Lower lobe of right lung (tissue), 2 donors: ENCODE measurements at regions not wholly inside any gene's neighbourhood (a gene's known extent, or its start where the extent isn't known, plus 50 kb on each side); places are given as distances from the start of the nearest gene placed in this dataset.
A peak's percentile ranks its signal among the peaks of the same experiment; 100 is the strongest.

Experiments
- ATAC-seq, 2 donors: fragments of 200-7000 bp; cut with Tn5 transposase; one replicate each; pipeline ENCODE4 v1.9.1; 2020 to 2022; ENCODE audit warnings: mild to moderate bottlenecking in 2 of 2, moderate library complexity in 2 of 2
- DNase-seq: peaks from one replicate; pipeline ENCODE4 v3.0.0-alpha.2; 2020
- H3K27ac ChIP-seq: fragments of 200-600 bp; one replicate; pipeline ENCODE4 v1.8.0; 2022
- H3K27me3 ChIP-seq: fragments of 200-600 bp; one replicate; pipeline ENCODE4 v1.8.0; 2022; ENCODE audit warnings: low read depth
- H3K36me3 ChIP-seq: fragments of 200-600 bp; one replicate; pipeline ENCODE4 v1.8.0; 2022; ENCODE audit warnings: mild to moderate bottlenecking
- H3K4me1 ChIP-seq: fragments of 200-600 bp; one replicate; pipeline ENCODE4 v1.8.0; 2022
- H3K4me3 ChIP-seq: fragments of 200-600 bp; one replicate; pipeline ENCODE4 v1.8.0; 2022; ENCODE audit warnings: mild to moderate bottlenecking
- H3K9me3 ChIP-seq: fragments of 200-600 bp; one replicate; pipeline ENCODE4 v1.8.0; 2022
- CTCF ChIP-seq: fragments of 200-600 bp; IDR thresholded peaks from one replicate; pipeline ENCODE4 v1.8.0; 2022; ENCODE audit warnings: antibody characterized with exemption, mild to moderate bottlenecking
- intact Hi-C: fragments of 100-400 bp; cut with DNase I; formaldehyde crosslinking; loops from one replicate; pipeline ENCODE4 v1.11.0; 2022
- donor health status: DM: no; HTN: yes; CAD: no; lungs with severe emphysema.

- no peak for TF ChIP-seq CTCF
- Histone ChIP-seq H3K4me1 (no peaks in the 10 kb centered on the region), H3K27ac (no peak overlapping the region), H3K36me3 (no peaks in the 10 kb centered on the region), H3K4me3 (no peak overlapping the region), H3K9me3 (no peaks in the 10 kb centered on the region), H3K27me3 (no peaks in the 10 kb centered on the region)
- intact Hi-C loops, result no loop called here
- DNase-seq (no peak), ATAC-seq (no peak)
Measured at GRCh38 chr3:36166477-36166876, 213.8 kb upstream of the STAC start.

- intact Hi-C loops, result no loop called here
- Histone ChIP-seq H3K4me3 (no peak overlapping the region), H3K4me1 (no peaks in the 10 kb centered on the region), H3K9me3 (no peaks in the 10 kb centered on the region), H3K27ac (no peak overlapping the region), H3K27me3 (no peaks in the 10 kb centered on the region), H3K36me3 (no peaks in the 10 kb centered on the region)
- TF ChIP-seq CTCF, result no peak
- DNase-seq (no peak), ATAC-seq (no peak)
Measured at GRCh38 chr3:36172699-36173098, 207.6 kb upstream of the STAC start.

GRCh38 chr3:36175113-36175812 lies 205.0 kb upstream of the STAC start:
- no peaks in the 10 kb centered on the region for H3K36me3 ChIP-seq
- no peaks in the 10 kb centered on the region for H3K9me3 ChIP-seq
- H3K27ac ChIP-seq, result no peak overlapping the region
- no peaks in the 10 kb centered on the region for H3K27me3 ChIP-seq
- ATAC-seq (peak; percentile 66 to 80), DNase-seq (no peak)
- H3K4me3 ChIP-seq, result no peak overlapping the region
- TF ChIP-seq CTCF, result no peak
- H3K4me1 ChIP-seq, result no peaks in the 10 kb centered on the region
- intact Hi-C loops, result no loop called here

GRCh38 chr3:36175916-36176461 lies 204.3 kb upstream of the STAC start:
- Histone ChIP-seq H3K4me1 (no peaks in the 10 kb centered on the region), H3K36me3 (no peaks in the 10 kb centered on the region), H3K9me3 (no peaks in the 10 kb centered on the region), H3K27ac (no peak overlapping the region), H3K4me3 (no peak overlapping the region), H3K27me3 (no peaks in the 10 kb centered on the region)
- TF ChIP-seq CTCF, result no peak
- peak; percentile 9 to 29 for ATAC-seq
- DNase-seq, result no peak
- intact Hi-C loops, result no loop called here

GRCh38 chr3:36178018-36178417 lies 202.3 kb upstream of the STAC start:
- ATAC-seq, result no peak
- no peak for TF ChIP-seq CTCF
- Histone ChIP-seq H3K4me1 (no peaks in the 10 kb centered on the region), H3K36me3 (no peaks in the 10 kb centered on the region), H3K27me3 (no peaks in the 10 kb centered on the region), H3K4me3 (no peak overlapping the region), H3K27ac (no peak overlapping the region), H3K9me3 (no peaks in the 10 kb centered on the region)
- intact Hi-C loops, result no loop called here
- no peak for DNase-seq
